Hematopoietic multipotent progenitor cell treated with erythropoietin and hydrocortisone succinate and interleukin-3 and kit ligand, for 6 days (in vitro differentiated cells): ENCODE measurements at regions not wholly inside any gene's neighbourhood (a gene's known extent, or its start where the extent isn't known, plus 50 kb on each side); places are given as distances from the start of the nearest gene placed in this dataset.

Experiments
- DNase-seq: peaks from one replicate; pipeline ENCODE4 v3.0.0-alpha.2; 2015

DNA sequence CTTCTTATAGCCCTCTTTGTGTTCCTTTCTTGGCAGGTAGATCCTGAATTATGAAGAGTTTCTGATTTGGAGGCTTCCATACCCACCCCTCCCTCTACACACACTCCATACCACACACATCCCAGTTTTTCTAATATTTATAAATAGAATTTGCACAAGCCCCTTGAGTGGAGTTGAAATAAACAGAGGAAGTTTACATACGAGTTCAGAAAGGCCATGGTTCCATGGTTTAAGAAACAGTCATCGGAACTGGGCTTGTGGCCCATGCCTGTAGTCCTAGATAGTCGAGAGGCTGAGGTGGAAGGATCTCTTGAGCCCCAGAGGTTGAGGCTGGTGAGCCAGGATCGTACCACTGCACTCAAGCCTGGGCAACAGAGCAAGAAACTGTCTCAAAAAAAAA lies 62.7 kb upstream of the TANC1 start:
- DNase-seq: no peak

DNA sequence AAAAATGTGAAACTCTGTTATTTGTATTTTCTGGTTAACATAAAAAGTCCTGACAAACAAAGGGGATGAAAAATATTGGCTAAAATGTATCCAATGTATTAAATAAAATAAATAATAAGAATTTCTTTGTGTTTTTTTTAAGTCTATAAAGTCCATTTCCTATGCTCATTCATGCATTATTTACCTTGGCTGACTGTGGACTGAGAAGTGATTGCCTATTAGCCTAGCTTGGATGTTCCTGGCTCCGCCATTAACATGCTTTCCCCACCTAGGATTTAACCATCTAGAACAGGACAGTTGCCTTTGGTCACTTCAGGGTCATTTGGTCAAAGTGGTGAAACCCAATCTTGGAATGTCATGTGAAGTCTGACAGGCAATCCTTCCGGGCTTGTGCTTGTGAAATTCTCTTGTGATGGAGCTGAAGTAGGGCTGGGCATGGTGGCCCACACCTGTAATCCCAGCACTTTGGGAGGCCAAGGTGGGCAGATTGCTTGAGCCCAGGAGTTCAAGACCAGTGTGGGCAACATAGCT lies 60.4 kb upstream of the TANC1 start:
- DNase-seq: no peak

DNA sequence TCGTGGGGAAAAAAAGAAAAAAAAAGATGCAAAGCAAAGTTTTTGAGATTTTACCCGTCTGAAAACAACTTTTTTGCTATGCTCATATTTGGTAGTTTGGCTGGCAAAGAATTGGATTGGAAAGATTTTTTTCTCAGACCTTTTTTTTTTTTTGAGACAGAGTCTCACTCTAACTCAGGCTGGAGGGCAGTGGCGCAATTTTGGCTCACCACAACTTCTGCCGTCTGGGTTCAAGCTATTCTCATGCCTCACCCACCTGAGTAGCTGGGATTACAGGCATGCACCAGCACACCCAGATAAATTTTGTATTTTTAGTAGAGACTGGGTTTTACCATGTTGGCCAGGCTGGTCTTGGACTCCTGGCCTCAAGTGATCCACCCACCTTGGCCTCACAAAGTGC lies 56.3 kb upstream of the TANC1 start:
- DNase-seq: peak; percentile 30

DNA sequence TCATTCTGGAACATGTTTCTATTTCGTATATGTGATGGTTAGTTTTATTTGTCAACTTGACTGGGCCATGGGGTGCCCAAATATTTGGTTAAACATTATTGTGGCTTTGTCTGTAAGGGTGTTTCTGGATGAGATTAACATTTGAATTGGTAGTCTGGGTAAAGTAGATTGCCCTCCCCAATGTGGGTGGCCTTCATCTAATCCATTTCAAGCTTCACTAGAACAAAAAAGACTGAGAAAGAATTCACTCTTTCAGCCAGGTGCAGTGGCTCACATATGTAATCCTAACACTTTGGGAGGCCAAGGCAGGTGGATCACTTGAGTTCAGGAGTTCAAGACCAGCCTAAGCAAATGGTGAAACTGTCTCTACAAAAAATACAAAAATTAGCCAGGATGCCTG lies 55.7 kb upstream of the TANC1 start:
- no peak for DNase-seq

DNA sequence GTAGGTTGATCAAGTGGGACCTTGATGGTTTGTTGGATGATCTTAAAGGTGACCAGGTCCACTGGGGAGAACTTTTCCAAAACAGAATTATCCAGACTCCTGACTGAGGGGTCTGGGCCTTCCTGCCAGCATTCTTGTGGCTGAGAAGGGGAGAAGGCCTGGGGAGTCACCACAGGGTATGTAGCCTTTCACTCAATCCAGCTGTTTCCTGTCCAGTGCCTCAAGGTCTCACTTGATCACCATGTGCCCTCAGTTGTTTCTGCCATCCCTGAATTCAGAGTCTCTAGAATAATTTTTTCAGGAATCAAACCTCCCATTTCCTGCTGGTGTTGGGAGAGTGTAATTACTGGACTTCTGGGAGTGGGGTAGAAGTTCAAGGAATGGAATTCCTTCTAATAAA lies 54.4 kb upstream of the TANC1 start:
- no peak for DNase-seq

DNA sequence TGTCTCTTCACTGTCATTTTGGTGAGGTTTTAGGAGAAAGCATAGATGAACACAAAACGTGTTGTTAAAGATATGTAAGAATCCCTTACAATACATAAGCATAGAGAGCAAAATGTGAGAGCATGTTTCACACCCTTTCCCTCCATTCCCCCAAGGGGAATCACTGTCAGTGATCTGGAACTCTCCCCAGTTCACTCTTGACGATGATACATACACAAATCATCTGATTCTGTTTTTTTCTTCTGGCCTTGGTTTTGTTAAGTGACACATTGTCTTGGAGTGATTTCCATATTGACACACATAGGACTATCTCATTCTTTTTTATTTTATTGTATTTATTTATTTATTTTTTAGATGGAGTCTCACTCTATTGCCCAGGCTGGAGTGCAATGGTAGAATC lies 53.7 kb upstream of the TANC1 start:
- DNase-seq: no peak

DNA sequence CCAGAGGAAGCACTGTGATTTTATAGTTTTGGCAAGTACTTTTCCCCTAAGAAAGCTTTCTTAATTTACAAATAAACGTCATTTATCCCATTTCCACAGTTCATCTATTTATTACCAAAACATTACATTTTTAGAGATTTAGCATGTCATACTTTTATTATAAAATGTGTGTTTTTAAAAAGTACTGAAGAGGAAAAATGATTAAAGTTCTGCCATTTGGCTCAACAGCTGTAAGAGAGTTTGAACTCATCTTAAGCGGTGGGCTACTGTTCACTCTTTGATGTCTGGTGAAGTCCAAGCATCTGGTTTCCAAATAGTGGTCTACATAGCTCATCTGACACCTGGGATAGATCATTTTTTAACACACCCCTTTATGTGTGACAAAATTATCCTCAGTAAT lies 51.3 kb upstream of the TANC1 start:
- DNase-seq: no peak

DNA sequence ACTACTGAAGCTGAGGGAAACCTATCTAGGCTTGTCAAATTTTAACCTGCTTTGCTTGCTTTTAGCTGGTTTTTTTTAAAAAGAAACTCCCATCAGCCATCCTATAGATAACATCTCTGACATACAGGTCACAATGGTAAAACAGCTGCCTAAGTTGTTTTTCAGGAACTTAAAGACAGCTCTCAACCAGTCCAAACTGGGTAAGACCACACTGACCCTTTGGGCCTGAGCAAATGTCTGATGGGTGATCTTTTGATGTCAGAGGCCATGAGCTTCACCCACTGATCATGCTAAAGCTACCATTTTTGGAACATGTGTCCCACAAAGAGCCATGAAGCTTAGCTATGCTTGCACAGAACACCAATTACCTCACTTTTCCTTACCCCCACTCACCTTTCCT lies 50.0 kb upstream of the TANC1 start:
- no peak for DNase-seq
